GM19372 (cell line): ENCODE measurements at regions not wholly inside any gene's neighbourhood (a gene's known extent, or its start where the extent isn't known, plus 50 kb on each side); places are given as distances from the start of the nearest gene placed in this dataset.

ENCODE experiments used
- ATAC-seq: cut with Tn5 transposase; IDR thresholded peaks from one replicate; pipeline ENCODE4 v1.9.1; 2021; ENCODE audit warnings: mild to moderate bottlenecking, low read depth, moderate library complexity; ENCODE audit not compliant: unreplicated experiment

- ATAC-seq = no peak
Measured at GRCh38 chr5:58076483-58077257, 383.2 kb downstream of the PLK2 start.

- no peak for ATAC-seq
Measured at GRCh38 chr5:58075907-58076306, 384.0 kb downstream of the PLK2 start.

GRCh38 chr5:58074717-58075116, 385.2 kb downstream of the PLK2 start:
- ATAC-seq = no peak

GRCh38 chr5:58074222-58074621, 385.7 kb downstream of the PLK2 start:
- no peak for ATAC-seq

GRCh38 chr5:58073243-58073642, 386.6 kb downstream of the PLK2 start:
- ATAC-seq = no peak

- ATAC-seq = no peak
Measured at GRCh38 chr5:58072300-58072965, 387.5 kb downstream of the PLK2 start.

- no peak for ATAC-seq
Measured at GRCh38 chr5:58071566-58071965, 388.3 kb downstream of the PLK2 start.

- no peak for ATAC-seq
Measured at GRCh38 chr5:58069846-58070245, 390.0 kb downstream of the PLK2 start.

GRCh38 chr5:58069016-58069705, 390.7 kb downstream of the PLK2 start:
- ATAC-seq = no peak

GRCh38 chr5:58066557-58066956, 393.3 kb downstream of the PLK2 start:
- ATAC-seq = no peak

- ATAC-seq = no peak
Measured at GRCh38 chr5:58066076-58066475, 393.8 kb downstream of the PLK2 start.

GRCh38 chr5:58064801-58065200, 395.1 kb downstream of the PLK2 start:
- no peak for ATAC-seq

- no peak for ATAC-seq
Measured at GRCh38 chr5:58060996-58061395, 398.9 kb downstream of the PLK2 start.

GRCh38 chr5:58057324-58057723, 402.6 kb downstream of the PLK2 start:
- no peak for ATAC-seq

- ATAC-seq = no peak
Measured at GRCh38 chr5:58056546-58056945, 403.3 kb downstream of the PLK2 start.

GRCh38 chr5:58054018-58054417, 405.9 kb downstream of the PLK2 start:
- no peak for ATAC-seq

- no peak for ATAC-seq
Measured at GRCh38 chr5:58048954-58049353, 410.9 kb downstream of the PLK2 start.

- ATAC-seq = no peak
Measured at GRCh38 chr5:58048185-58048925, 411.5 kb downstream of the PLK2 start.

- no peak for ATAC-seq
Measured at GRCh38 chr5:58046371-58046770, 413.5 kb downstream of the PLK2 start.

- ATAC-seq = no peak
Measured at GRCh38 chr5:58044166-58044565, 415.7 kb downstream of the PLK2 start.
